ENCODE measurements at regions not wholly inside any gene's neighbourhood (a gene's known extent, or its start where the extent isn't known, plus 50 kb on each side); places are given as distances from the start of the nearest gene placed in this dataset.
A peak's percentile ranks its signal among the peaks of the same experiment; 100 is the strongest.
"Not testable (repeated sequence)": the region's sequence is repeated elsewhere in the genome, so short reads cannot be mapped to it uniquely, and the experiment has no call there.

DNA sequence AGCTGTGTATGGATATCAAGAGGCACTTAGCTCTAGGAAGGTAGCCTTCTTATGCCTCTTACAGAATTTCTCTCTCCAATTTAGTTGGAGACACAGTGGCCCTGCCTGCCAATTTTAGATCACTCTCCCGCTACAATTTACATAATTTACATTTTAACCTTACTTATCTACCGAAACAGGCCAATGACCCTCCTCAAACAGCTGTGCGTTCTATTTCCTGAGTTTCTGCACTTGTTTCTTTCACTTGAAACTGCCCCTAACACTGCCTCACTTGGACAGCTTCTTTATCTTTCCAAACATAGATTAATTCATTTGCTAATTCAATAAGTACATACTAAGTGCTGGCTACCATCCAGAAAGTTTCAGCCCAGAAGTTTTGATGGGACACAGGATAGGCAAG, 52.9 kb upstream of the HDDC2 start:
- DNase-seq, result no peak

DNA sequence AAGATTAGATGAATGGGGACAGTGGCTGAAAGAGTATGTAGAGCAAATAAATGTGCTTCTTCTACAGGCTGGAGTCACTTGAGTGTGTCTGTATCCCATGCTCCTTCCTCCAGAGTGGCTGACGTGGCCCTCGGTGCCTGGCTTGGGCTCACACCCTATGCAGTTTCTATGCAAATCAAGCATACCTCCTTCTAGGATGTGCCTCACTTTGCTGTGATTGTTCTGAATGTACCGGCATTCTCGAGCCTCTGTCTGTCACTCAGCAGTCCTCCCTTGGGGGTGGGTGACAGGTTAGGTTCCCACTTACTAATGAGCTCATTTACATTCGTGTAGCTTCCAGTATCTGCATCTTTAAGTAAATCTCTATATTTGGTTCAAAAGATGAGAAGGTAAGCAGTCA, 55.1 kb upstream of the HDDC2 start:
- DNase-seq, result no peak

DNA sequence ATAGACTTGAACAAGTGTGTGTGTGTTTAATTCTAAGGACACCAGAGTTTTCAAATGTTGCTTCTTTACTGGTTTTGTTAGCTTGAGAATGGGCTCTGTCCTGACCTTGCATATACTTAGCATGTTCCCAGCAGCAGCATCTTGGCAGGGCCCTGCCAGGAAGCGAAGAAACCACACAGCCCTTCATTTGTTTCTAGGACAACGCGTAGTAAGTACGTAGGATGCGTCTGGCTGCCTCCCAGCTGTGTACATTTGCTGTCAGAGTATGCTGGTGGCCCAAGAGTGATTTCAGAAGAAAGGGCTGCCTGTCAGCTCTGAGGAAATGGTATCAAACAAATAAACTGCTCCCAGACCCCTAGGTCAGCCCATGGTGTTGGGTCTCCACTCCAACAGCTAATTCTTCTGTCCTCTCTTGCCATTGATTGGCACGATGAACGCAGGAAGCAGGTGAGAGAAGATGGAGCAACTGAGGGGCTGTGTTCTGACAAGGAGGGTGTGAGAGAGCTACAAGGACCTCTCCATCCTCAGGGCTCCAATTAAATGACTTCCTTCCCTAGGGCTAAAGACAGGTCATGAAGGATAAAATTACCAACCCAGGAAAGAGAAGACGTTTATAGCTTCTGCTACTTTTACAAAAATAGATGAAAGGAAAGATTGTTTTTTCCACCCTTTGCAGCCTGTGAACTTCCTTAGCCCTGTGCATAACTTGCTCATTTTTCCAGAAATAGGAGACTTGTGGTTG, 55.9 kb upstream of the HDDC2 start:
- no peak for DNase-seq

DNA sequence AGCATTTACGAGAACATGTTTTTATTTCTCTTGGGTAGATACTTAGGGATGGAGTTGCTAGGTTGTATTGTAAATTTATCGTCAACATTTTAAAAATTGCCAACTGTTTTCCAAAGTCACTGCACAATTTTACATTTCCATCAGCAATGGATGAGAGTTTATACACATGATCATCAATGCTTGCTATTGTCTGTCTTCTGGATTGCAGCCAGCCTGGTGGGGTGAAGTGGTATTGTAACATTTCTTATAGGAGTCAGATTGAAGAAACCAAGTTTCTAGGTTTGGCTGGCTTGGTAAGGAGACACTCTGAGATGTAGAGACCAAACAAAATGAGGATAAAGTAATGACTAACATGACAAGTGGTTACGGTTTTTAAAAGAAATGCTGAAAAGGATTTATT, 57.1 kb upstream of the HDDC2 start:
- DNase-seq, result no peak

DNA sequence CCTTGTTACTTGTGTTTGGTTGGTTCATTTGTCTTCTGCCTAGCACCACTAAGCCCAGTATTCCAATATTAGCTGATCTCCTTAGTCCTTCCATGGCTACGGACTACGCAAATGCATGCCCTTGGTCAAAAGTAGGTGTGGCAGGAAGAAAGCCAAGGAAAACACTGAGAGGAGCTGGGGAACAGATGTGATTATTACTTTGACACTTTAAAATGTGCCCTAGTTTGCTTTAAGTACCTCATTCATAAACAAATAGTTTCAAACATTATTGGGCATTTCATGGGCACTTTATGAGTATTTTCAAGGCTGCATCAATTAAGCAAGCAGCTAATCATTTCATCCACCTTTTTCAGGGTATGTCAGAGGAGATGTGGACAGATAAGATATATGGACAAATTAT, 60.1 kb upstream of the HDDC2 start:
- no peak for DNase-seq

DNA sequence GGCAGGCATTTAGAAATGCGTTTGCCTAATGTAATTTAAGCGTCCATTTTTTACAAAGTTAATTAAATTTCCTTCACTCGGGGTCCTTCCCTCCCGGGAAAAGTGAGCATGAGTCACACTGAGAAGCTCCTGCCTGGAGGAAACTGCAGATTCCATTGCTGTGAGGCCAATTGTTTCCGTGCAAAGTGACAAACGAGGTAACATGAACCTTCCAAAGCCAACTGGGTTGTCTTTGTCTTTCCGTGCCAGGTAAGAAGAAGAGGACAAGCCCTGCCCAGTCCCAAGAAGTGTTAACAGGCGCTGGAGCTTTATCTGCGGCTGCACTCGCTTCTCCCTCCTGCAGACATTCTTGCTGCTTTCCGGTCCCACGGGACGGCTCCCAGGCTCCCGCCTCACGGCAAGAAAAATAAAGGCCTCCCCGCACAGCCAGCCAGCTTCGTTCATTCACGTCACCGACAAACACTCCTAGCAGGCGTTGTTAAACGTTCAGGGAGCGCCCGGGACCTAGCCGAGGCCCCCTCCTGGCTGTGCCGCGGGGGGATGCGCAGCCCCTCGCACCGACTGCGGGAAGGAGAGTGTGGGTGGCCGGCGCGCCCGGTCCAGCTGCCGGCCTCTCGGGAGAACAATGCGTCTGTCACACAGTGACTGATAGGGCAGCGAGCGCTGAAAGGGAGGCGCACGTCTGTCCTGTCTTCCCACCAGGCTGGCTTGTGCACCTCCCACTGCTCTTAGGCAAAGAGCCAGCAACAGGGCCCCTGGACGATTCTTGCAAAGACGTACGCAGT, 61.5 kb upstream of the HDDC2 start:
- no peak for DNase-seq

DNA sequence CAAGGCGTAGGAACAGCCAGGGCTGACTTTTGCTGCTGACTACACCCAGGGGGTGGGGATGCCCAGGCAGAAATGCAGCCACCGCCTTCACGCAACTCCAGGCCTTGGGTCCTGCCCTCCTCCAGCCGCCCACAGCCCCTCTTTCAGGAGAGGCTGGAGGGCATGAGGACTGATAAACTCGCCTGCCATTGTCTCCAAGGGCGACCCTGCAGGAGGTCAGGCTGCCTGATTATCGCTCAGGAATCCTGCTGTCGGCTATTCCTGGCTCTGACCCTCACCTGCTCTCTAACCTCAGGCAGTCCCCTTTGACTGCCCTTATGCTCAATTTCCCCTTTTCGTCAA, 62.0 kb upstream of the HDDC2 start:
- DNase-seq, result no peak

DNA sequence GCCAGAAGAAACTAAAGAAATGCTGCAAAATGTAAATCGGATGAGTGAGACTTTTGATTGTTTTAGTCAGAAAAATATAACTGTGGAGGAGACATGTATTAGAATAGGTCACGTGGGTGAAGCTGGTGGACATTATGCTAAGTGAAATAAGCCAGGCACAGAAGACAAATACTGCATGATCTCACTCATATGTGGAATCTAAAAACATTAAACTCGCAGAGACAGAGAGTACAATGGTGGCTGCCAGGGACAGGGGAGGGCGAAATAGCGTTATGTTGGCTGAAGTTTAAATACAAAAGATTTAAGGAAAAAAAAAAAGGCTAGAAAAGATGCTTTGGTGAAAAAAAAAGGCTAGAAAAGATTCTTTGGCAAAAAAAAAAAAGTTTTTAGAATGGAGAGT, 63.5 kb upstream of the HDDC2 start:
- no peak for DNase-seq

DNA sequence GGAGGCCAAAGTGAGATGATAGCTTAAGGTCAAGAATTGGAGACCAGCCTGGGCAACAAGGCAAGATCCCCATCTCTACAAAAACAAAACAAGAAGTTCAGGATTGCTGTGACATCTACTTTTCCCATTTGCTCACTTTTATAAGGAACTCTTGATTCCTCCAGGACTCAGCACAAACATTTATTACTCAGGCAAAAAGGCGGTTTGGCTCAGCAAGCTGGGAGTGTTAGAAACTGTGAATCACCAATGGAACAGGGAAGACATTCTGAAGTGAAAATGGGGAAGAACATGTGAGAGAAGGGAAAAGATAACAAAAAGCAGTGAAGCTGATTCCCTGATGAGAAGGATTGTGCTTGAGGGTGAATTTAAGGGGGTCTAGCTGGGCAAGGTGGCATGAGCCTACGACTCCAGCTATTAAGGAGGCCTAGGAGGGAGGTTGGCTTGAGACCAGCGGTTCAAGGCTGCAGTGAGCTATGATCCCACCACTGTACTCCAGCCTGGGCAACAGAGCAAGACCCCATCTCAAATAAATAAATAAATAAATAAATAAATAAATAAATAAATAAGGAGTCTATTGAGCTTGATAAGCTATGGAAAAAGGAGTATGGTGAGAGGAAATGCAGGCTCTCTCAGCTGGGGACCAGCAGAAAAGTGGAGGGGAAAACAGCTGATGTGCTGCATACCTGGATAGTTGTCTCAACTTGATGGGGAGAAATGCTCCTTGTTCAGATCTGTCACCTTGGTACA, 65.4 kb upstream of the HDDC2 start:
- no peak for DNase-seq

DNA sequence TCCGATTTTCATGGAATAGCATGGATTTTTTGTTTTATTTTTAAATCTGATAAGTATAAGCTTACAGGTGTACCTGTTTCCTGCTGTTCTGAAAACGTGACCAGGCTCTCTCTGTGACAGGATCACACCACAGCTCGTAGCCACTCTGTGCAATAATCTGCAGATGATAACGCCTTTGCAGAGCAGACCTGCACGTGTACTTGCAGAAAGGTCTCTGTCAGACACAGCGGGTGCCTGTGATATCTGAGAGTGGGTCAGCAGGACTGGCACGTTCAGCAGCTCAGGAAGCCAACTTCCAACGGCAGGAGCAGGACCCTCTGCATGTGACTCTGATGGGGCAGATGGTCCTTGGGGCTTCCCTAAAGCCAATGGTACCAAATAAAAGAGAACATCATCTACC, 68.6 kb upstream of the HDDC2 start:
- no peak for DNase-seq

DNA sequence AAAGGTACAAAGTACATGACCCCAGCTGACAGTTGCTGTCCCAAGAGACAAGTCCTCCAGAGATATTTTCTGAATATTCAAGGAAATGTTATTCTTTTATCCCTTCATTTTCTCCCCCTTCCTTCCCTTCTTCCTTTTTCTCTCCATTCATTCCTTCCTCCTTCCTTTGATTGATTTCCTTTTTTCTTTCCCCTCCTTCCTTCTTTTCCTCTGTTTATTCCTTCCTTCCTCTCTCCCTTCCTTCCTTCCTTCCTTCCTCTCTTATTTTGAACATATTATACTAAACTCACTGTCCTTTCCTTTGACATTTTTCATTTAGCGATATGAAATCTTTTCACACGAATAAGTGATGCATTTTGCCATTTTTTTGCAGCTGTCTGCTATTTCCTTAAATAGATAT, 73.2 kb upstream of the HDDC2 start:
- no peak for DNase-seq

DNA sequence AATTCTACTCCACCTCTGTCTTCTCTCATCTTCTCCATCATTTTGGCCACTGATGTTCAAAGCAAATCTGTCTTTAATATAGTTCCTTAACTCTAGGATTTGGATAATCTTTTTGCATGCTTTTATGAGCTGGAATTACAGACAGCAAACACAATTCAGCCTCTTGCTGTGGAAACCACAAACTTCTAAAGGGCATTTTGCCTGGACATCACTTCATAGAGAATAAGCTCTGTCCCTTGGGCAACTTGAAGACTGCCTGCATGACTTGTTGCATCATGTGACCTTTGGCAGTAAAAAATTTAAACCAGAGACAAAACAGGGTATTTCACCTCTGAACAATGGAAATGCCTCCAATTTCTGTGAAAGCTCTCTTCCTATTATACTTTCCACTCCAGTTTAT, 74.1 kb upstream of the HDDC2 start:
- DNase-seq, result no peak

DNA sequence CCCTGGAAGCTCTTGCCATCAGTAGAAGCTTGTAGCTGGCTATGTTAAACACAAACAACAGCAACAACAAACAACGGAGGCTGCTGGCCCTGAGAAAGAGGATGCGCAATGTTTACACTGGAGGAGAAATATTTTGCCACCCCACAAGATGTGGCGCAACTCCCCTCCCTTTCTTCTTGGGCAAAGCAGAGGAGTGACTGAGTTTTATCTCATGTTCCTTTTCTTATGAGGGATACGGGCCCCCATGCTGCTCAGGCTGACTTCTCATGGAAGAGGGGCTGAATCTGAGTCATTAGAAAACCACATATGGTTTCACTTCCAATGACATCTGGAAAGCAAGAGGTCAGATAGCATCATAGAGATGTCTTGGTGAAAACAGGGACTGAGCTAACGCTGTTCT, 75.9 kb upstream of the HDDC2 start:
- DNase-seq, result peak; percentile 8 to 12

DNA sequence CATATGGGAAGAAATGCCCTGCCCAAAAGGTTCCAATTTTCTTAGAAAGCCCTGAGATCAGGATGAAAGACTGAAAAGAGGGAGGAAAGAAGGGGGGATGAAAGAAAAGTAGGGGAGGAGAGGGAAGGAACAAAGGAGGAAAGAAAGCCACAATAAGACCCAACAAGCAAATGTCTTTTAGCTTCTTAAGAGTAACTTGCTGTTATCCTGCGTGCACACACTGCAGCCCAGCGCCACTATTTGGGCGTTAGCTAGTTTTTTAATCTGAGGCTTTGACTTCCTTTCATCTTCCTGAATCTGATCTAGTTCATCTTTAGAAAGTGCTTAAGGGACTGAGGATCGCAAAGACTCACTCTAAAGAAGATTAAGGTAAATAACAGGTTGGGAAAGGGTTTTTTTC, 77.4 kb upstream of the HDDC2 start:
- no peak for DNase-seq

DNA sequence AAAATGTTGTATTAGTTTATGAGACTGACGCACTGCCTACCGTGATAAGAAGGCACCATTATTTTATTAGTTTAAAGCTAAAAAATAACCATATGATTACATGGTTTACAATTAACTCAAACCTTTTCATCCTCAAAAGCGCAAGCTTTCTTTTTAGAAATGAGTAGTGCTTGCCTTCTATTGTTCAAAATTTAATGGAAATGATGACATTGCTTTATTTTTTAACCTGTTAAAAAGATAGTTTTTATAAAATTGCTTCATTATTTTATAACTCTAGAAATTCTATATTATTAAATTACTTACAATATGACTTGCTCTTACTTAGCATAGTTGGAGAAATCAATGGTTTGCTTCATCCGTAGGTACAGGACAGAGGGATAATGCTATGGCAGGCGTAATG, 78.7 kb upstream of the HDDC2 start:
- no peak for DNase-seq

DNA sequence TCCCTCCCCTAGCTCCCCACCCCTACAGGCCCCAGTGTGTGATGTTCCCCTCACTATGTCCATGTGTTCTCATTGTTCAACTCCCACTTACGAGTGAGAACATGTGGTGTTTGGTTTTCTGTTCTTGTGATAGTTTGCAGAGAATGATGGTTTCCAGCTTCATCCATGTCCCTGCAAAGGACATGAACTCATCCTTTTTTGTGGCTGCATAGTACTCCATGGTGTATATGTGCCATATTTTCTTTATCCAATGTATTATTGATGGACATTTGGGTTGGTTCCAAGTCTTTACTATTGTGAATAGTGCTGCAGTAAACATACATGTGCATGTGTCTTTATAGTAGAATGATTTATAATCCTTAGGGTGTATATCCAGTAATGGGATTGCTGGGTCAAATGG, 84.6 kb upstream of the HDDC2 start:
- not testable (repeated sequence) for DNase-seq

DNA sequence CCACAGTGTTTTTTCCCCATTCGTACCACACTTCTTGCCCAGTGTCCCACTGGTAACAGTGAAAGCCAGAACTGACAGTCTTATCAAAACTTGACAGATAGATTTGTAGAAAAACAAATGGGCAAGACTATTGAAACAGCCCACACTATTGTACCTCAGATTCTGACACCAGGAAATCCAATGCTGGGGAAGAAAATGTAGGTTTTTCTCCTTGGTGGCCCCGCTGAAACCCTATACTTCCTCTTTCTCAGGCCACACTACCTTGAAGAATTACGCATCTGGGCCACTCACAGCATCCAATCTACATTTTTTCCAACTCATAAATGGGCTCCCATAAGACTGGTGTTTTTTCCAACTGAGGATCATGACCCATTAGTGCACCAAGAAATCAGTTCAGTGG, 90.9 kb upstream of the HDDC2 start:
- no peak for DNase-seq

DNA sequence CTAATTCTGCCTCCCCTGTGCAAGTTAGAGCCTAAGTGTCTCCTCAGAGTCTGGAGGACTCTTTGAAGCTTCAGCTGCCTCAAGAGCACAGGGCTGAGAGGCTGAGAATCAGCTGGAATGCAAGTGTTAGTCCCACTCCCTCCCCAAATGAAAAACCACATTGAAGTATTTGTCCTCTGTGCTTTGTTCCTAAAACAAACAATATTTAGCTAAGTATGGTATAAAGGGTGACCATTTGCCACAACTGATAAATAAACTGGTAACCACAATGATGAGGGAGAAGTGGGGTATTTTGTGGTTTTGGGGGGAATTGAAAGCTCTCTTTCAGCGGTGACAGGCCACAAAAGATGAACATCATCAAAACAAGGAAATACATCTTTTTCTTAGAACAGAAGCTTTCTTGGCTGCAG, 91.7 kb upstream of the HDDC2 start:
- no peak for DNase-seq

DNA sequence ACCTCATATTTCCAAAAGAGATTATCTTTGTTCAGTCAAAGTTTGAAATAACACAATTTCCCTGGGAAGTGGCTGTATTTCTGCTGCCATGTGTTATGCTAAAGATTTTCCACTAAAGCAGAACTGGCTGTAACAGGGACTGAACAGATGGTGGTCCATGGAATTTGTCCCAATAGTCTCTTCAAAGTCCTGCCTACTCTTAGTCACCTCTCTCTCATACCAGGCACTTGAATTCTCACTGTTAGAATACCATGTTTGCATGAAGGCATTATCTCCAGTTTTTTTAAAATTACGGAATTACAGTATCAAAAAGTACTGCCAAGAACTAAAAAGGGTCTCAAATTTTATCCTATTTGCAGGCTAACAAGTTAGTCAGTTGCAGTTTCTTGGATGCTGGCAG, 105.0 kb upstream of the HDDC2 start:
- no peak for DNase-seq

DNA sequence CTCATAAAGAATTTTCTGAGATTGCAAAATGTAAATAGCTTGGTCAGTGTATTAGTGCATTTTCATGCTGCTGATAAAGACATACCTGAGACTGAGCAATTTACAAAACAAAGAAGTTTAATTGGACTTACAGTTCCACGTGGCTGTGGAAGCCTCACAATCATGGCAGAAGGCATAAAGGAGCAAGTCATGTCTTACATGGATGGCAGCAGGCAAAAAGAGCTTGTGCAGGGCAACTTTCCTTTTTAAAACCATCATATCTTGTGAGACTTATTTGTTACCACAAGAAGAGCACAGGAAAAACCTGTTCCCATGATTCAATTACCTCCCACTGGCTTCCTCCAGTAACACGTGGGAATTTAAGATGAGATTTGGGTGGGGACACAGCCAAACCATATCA, 112.7 kb upstream of the HDDC2 start:
- DNase-seq, result no peak

DNA sequence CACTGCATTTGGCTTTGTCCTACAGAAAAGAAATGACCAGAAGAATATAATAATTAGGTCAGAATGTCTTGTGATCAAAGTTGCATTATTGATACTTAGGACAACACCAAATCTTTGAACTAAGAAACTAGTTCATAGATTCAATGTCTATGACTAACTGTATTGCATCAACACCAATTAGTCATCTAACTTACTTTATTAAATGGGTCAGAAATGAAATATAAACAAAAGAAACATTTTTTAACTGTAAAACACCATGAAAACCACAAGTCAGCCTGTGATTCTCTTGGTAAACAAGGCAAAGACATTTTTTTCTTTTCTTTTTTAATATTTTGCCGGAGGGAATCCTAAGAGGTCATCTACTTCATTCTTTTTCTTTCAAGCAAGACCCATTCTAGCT, 114.1 kb upstream of the HDDC2 start:
- DNase-seq, result no peak

DNA sequence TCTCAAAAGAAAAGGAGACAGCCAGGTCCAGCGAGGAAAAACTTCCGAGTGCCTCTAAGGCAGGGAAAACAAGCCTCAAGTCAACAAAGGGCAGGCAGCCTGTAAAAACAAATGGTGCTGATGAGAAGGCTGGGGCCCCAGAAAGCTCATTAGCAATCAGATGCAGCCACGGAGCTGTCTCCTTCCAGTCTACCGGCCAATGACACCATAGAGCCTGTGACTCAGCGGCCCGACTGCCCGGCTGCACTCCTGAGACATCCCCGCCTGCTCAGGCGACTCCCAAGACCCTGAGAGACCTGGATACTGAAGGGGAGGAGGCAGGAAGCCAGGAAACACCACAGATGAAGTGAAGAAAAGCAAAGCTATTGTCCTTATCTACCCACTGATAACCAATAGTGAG, 120.1 kb upstream of the HDDC2 start:
- no peak for DNase-seq

DNA sequence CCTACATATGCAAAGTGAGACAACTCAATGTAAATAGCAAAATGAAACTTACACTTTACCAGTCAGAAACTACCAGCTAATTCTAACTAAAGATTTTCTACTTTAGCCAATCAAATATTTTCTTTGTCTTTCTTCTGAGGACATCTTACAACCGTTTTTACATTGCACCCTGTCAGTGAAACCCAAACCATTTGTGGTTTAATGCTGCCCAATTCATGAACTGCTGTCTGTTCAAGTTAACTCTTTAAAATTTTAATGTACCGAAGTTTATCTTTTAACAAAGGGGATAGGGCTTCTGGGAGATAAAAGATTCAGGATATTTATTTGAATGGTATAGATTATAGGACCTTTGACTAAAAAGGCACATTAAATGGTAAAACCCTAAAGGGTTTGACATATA, 121.3 kb upstream of the HDDC2 start:
- DNase-seq, result no peak

DNA sequence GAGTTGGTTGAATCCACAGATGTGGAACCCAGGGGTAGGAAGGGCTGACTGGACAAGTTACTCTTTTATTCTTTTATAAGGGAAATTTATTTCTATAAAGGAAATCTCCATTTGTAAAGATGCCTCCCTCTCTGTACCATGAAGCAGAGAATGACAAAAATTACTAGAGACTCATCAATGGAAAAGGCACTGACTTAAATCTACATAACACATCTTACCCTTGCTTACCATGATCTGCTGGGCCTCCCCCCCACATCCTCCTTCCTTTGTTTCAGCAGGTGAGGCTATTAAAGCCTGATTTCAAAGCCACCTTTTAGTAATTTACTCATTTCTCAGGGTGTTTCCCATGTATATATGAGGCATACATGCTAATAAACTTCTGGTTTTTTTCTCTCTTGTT, 130.2 kb upstream of the HDDC2 start:
- DNase-seq, result no peak
